Transverse colon (tissue), 4 donors: ENCODE measurements at regions not wholly inside any gene's neighbourhood (a gene's known extent, or its start where the extent isn't known, plus 50 kb on each side); places are given as distances from the start of the nearest gene placed in this dataset.

Source experiments
- CTCF ChIP-seq, 5 experiments: fragments of 200-600 bp in 3 of 5; fragments of 450-650 bp in 2 of 5; sonication (generic) in 3 of 5; IDR thresholded peaks; 1 replicate in 2 of 5; 2 replicates in 3 of 5; pipeline ENCODE4 v1.5.1; 2016 to 2017; ENCODE audit warnings: antibody characterized with exemption in 5 of 5, inconsistent platforms in 3 of 5, mild to moderate bottlenecking in 2 of 5, moderate library complexity in 1 of 5
- EP300 ChIP-seq: sonication (generic); formaldehyde crosslinking; IDR thresholded peaks from one replicate; pipeline ENCODE4 v1.6.1; 2017; ENCODE audit warnings: antibody characterized with exemption, low read depth
- POLR2AphosphoS5 ChIP-seq, 3 donors: sonication (generic); formaldehyde crosslinking; IDR thresholded peaks; one replicate each; pipeline ENCODE4 v1.6.1; 2016; ENCODE audit warnings: antibody characterized with exemption in 3 of 3

GRCh38 chr3:102163818-102164154 lies 271.0 kb upstream of the ZPLD1 start:
- TF ChIP-seq CTCF (IDR thresholded peaks at IDR 0.05) (no peak), POLR2AphosphoS5 (IDR thresholded peaks at IDR 0.05) (no peak), EP300 (no peak)
